Erythroblast (primary cell): ENCODE measurements at regions not wholly inside any gene's neighbourhood (a gene's known extent, or its start where the extent isn't known, plus 50 kb on each side); places are given as distances from the start of the nearest gene placed in this dataset.

ENCODE experiments used
- GATA1 ChIP-seq: IDR thresholded peaks from 2 replicates; pipeline ENCODE4 v1.6.1; 2011; ENCODE audit warnings: low read depth, mild to moderate bottlenecking, control low read depth, low read length, moderate library complexity
- POLR2A ChIP-seq: IDR thresholded peaks from 2 replicates; pipeline ENCODE4 v1.6.1; 2011; ENCODE audit warnings: mild to moderate bottlenecking, low read length

DNA sequence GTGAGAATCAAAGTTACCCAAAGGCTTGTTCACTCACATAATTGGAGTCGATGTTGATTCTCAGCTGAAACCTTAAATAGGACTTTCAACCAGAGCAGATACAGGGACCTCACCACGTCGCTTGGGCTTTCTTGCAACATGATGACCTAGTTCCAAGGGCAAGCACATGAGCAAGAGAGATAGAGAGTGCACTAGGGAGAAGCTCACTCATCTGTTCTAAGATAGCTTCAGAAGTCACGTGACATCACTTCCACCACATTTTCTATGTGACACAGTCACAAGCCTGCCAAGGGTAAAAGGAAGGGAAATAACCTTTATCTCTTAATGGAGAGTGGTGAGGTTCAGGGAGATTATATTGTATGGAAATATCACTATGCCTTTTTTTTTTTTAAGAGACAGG is 470.1 kb upstream of the PLXNA2 start:
- no peak for TF ChIP-seq POLR2A
- TF ChIP-seq GATA1, result no peak
